Nephron progenitor cell (in vitro differentiated cells): ENCODE measurements at regions not wholly inside any gene's neighbourhood (a gene's known extent, or its start where the extent isn't known, plus 50 kb on each side); places are given as distances from the start of the nearest gene placed in this dataset.

Source experiments
- DNase-seq: peaks from one replicate; pipeline ENCODE4 v3.0.0; 2021
- H3K27ac Mint-ChIP-seq: 2 replicates; pipeline ENCODE4 v1.8.0; 2021; ENCODE audit warnings: mild to moderate bottlenecking, moderate library complexity, mixed read lengths
- H3K27me3 Mint-ChIP-seq: 2 replicates; pipeline ENCODE4 v1.8.0; 2021; ENCODE audit warnings: mild to moderate bottlenecking, low read depth, mixed read lengths; ENCODE audit not compliant: poor library complexity
- H3K36me3 Mint-ChIP-seq: 2 replicates; pipeline ENCODE4 v1.8.0; 2021; ENCODE audit warnings: low read depth, mixed read lengths
- H3K4me1 Mint-ChIP-seq: 2 replicates; pipeline ENCODE4 v1.8.0; 2021; ENCODE audit warnings: mixed read lengths
- H3K4me3 Mint-ChIP-seq: 2 replicates; pipeline ENCODE4 v1.8.0; 2021; ENCODE audit warnings: mild to moderate bottlenecking, moderate library complexity, mixed read lengths
- H3K9me3 Mint-ChIP-seq: 2 replicates; pipeline ENCODE4 v1.8.0; 2021; ENCODE audit warnings: mild to moderate bottlenecking, moderate library complexity, mixed read lengths
- CTCF ChIP-seq: fragments of 200-600 bp; sonication (generic); IDR thresholded peaks from 2 replicates; pipeline ENCODE4 v1.5.0; 2021; ENCODE audit warnings: antibody characterized with exemption

DNA sequence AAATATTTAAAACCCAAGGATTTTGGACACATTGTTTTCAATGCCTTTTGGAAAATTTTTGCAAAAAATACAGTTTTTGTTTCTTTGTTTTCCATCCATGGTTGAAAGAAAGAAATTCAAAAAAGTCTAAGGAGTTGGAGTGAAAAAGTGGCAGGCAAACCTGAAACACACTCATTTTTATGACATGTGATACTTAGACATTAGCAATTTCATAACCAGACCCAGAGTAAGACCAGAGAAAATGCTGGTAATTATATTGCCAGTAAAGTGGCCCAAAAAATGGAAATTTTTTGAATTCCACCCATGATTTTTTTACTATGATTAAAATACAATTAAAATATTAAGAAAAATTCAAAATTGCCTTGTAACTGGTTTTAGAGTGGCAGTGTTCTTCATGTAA is 128.2 kb downstream of the SLC17A6 start:
- DNase-seq, result no peak
- no peak overlapping the region for H3K4me3 Mint-ChIP-seq
- H3K27ac Mint-ChIP-seq, result no peak overlapping the region
- H3K9me3 Mint-ChIP-seq, result no peaks in the 10 kb centered on the region
- peaks cover 13% of the 10 kb centered on the region for H3K4me1 Mint-ChIP-seq
- no peaks in the 10 kb centered on the region for H3K36me3 Mint-ChIP-seq
- no peak for TF ChIP-seq CTCF
- peaks cover 15% of the 10 kb centered on the region for H3K27me3 Mint-ChIP-seq

- Mint-ChIP-seq H3K4me3 (no peak overlapping the region), H3K36me3 (no peaks in the 10 kb centered on the region), H3K9me3 (no peaks in the 10 kb centered on the region), H3K27me3 (peaks cover 15% of the 10 kb centered on the region), H3K27ac (no peak overlapping the region), H3K4me1 (peaks cover 8% of the 10 kb centered on the region)
- DNase-seq, result no peak
- no peak for TF ChIP-seq CTCF
Observed at GRCh38 chr11:22465620-22466019, 127.4 kb downstream of the SLC17A6 start.

DNA sequence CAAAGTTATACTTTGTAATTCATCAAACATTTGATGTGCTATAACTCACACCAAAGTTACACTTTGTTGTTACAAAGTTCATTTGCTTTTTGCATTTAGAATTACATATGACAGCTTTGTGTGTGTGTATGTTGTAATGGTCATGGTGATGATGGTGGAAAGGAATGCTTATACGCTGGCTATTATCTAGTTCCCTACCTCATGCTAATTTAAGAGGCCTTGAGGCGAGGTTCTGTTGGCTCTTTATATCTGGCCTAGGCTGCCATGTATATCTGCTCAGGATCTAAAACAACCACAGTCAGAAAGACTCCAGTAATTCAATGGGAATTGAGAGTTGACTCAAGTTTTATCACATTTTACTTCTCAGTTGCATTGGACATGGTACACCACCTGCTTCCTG is 123.4 kb downstream of the SLC17A6 start:
- Mint-ChIP-seq H3K9me3 (peaks cover 5% of the 10 kb centered on the region), H3K4me1 (peaks cover 27% of the 10 kb centered on the region), H3K36me3 (no peaks in the 10 kb centered on the region), H3K27ac (no peak overlapping the region), H3K27me3 (peaks cover 3% of the 10 kb centered on the region), H3K4me3 (no peak overlapping the region)
- TF ChIP-seq CTCF, result no peak
- no peak for DNase-seq

DNA sequence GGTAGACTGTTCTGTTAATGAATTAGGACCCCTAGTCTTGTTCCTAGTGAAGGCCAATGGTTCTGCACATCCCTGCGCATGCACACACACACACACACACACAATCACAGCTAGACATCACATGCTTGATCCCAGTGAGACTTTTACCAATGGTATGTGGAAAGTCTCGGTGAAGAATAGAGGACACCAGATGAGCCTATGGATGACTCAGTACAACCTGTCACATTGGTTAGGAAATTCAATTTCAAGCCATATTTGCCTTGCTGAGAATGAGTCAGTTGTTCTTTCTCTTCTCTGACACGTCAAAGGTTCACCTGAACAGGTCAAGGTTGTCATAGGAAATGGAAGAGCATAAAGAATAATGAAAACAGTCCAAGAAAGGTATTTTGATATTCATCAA is 122.0 kb downstream of the SLC17A6 start:
- peaks cover 34% of the 10 kb centered on the region for H3K4me1 Mint-ChIP-seq
- H3K9me3 Mint-ChIP-seq, result peaks cover 5% of the 10 kb centered on the region
- no peak overlapping the region for H3K27ac Mint-ChIP-seq
- H3K36me3 Mint-ChIP-seq, result no peaks in the 10 kb centered on the region
- DNase-seq, result no peak
- no peak overlapping the region for H3K4me3 Mint-ChIP-seq
- no peak for TF ChIP-seq CTCF
- H3K27me3 Mint-ChIP-seq, result peaks cover 6% of the 10 kb centered on the region

DNA sequence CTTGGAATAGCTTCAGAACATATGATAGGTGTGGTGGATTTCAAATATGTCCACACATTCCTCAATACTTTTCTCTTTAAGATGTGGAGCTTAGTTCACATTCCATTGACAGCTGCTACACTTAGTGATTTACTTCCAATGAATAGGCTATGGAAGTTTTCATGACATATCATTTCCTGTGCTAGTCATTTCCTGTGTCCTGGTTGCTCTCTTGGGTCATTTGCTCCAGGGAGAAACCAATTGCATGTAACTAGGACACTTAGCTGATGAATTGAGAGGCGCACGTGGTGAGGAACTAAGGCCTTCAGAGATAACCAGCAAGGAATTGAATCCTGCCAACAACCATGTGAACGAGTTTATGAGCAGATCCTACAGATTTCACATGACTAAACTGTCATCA is 120.9 kb downstream of the SLC17A6 start:
- Mint-ChIP-seq H3K9me3 (peaks cover 5% of the 10 kb centered on the region), H3K27ac (no peak overlapping the region), H3K36me3 (no peaks in the 10 kb centered on the region), H3K4me3 (no peak overlapping the region), H3K27me3 (peaks cover 6% of the 10 kb centered on the region), H3K4me1 (peaks cover 34% of the 10 kb centered on the region)
- no peak for TF ChIP-seq CTCF
- no peak for DNase-seq

- no peak overlapping the region for H3K4me3 Mint-ChIP-seq
- no peak for TF ChIP-seq CTCF
- peaks cover 34% of the 10 kb centered on the region for H3K4me1 Mint-ChIP-seq
- H3K9me3 Mint-ChIP-seq, result peaks cover 5% of the 10 kb centered on the region
- H3K27ac Mint-ChIP-seq, result peak overlapping the region; percentile 5
- peaks cover 6% of the 10 kb centered on the region for H3K27me3 Mint-ChIP-seq
- no peak for DNase-seq
- H3K36me3 Mint-ChIP-seq, result no peaks in the 10 kb centered on the region
Observed at GRCh38 chr11:22458161-22458560, 120.0 kb downstream of the SLC17A6 start.
